ENCODE measurements at regions not wholly inside any gene's neighbourhood (a gene's known extent, or its start where the extent isn't known, plus 50 kb on each side); places are given as distances from the start of the nearest gene placed in this dataset.

DNA sequence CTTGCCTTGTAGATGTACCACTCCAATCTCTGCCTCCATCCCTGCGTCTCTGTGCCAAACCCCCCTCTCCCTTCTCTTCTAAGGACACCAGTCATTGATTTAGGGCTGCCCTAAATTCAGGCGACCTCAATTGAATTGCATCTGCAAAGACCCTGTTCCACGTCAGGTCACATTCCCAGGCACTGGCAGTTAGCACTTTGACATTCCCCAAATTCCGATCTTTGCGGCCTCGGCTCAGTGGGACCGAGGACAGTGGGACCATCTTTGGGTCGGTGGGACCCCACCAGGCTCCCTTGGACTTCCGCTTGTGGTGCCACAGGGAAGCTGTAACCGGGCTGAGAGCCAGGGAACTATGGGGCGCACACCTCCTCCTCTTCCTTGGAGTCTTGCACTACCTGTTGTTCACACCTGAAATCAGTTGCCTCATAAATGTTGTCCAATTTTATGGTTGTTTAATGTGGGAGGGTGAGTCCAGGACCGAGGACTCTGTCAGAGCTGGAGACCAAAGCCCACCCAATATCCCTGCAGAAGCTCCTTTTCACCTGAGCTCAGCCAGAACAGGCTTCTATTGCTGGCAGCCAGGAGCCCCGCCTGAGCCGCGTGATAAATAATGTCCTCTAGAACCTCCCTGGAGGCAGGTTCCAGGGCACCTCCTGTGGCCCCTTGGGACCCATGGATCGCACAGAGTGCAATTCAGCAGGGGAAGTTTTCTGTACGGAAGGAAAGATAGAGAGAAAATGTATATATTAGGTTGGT lies 271.6 kb downstream of the EIPR1 start:
- TF ChIP-seq, protein P1, sequence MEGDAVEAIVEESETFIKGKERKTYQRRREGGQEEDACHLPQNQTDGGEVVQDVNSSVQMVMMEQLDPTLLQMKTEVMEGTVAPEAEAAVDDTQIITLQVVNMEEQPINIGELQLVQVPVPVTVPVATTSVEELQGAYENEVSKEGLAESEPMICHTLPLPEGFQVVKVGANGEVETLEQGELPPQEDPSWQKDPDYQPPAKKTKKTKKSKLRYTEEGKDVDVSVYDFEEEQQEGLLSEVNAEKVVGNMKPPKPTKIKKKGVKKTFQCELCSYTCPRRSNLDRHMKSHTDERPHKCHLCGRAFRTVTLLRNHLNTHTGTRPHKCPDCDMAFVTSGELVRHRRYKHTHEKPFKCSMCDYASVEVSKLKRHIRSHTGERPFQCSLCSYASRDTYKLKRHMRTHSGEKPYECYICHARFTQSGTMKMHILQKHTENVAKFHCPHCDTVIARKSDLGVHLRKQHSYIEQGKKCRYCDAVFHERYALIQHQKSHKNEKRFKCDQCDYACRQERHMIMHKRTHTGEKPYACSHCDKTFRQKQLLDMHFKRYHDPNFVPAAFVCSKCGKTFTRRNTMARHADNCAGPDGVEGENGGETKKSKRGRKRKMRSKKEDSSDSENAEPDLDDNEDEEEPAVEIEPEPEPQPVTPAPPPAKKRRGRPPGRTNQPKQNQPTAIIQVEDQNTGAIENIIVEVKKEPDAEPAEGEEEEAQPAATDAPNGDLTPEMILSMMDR (IDR thresholded peaks at IDR 0.05 in 8 of 11, conservative IDR thresholded peaks at IDR 0.05 in 3 of 11): no peak
- no peak for TF ChIP-seq POLR2A (IDR thresholded peaks at IDR 0.05)
- TF ChIP-seq POLR2AphosphoS5 (IDR thresholded peaks at IDR 0.05): no peak

All from spleen (tissue), 7 donors.